Calu3 (cell line): ENCODE measurements at regions not wholly inside any gene's neighbourhood (a gene's known extent, or its start where the extent isn't known, plus 50 kb on each side); places are given as distances from the start of the nearest gene placed in this dataset.

Experiments
- BruUV-seq: library from RNA; stranded (reverse); fragments of 400-500 nt; replicated peaks from 2 replicates; lab custom pipeline; 2021; lab: Mats Ljungman, UMichigan
- CTCF ChIA-PET: fragments of 300-600 bp; sonication (Branson Sonifier 250); formaldehyde crosslinking; loops from one replicate; lab custom pipeline; 2022; ENCODE audit warnings: antibody characterized with exemption; lab: Charles Lee
- DNase-seq: peaks from one replicate; pipeline ENCODE4 v3.0.0; 2022
- H3K27ac Mint-ChIP-seq: one replicate; pipeline ENCODE4 v1.8.0; 2022; ENCODE audit warnings: mixed read lengths; ENCODE audit not compliant: unreplicated experiment
- H3K27me3 Mint-ChIP-seq: one replicate; pipeline ENCODE4 v1.8.0; 2022; ENCODE audit warnings: mixed read lengths; ENCODE audit not compliant: unreplicated experiment
- H3K36me3 Mint-ChIP-seq: one replicate; pipeline ENCODE4 v1.8.0; 2022; ENCODE audit warnings: mild to moderate bottlenecking, moderate library complexity, mixed read lengths; ENCODE audit not compliant: insufficient read depth, unreplicated experiment
- H3K4me1 Mint-ChIP-seq: one replicate; pipeline ENCODE4 v1.8.0; 2022; ENCODE audit warnings: mild to moderate bottlenecking, low read depth, mixed read lengths; ENCODE audit not compliant: unreplicated experiment
- H3K4me3 Mint-ChIP-seq: one replicate; pipeline ENCODE4 v1.8.0; 2022; ENCODE audit warnings: mild to moderate bottlenecking, low read depth, moderate library complexity, mixed read lengths; ENCODE audit not compliant: unreplicated experiment
- H3K9me3 Mint-ChIP-seq: one replicate; pipeline ENCODE4 v1.8.0; 2022; ENCODE audit warnings: low read depth, mixed read lengths; ENCODE audit not compliant: unreplicated experiment
- intact Hi-C: fragments of 100-400 bp; cut with micrococcal nuclease; formaldehyde crosslinking; loops from one replicate; pipeline ENCODE4 v1.10.0; 2022; ENCODE audit not compliant: unreplicated experiment
- TF ChIP-seq, protein P1 (sequence below): fragments of 200-600 bp; IDR thresholded peaks from one replicate; pipeline ENCODE4 v1.8.0; 2022; ENCODE audit warnings: antibody characterized with exemption; ENCODE audit not compliant: unreplicated experiment

GRCh38 chr10:3460420-3461128 is 288.0 kb upstream of the PITRM1 start:
- TF ChIP-seq, protein P1, sequence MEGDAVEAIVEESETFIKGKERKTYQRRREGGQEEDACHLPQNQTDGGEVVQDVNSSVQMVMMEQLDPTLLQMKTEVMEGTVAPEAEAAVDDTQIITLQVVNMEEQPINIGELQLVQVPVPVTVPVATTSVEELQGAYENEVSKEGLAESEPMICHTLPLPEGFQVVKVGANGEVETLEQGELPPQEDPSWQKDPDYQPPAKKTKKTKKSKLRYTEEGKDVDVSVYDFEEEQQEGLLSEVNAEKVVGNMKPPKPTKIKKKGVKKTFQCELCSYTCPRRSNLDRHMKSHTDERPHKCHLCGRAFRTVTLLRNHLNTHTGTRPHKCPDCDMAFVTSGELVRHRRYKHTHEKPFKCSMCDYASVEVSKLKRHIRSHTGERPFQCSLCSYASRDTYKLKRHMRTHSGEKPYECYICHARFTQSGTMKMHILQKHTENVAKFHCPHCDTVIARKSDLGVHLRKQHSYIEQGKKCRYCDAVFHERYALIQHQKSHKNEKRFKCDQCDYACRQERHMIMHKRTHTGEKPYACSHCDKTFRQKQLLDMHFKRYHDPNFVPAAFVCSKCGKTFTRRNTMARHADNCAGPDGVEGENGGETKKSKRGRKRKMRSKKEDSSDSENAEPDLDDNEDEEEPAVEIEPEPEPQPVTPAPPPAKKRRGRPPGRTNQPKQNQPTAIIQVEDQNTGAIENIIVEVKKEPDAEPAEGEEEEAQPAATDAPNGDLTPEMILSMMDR = no peak
- CTCF ChIA-PET = no interaction called here
- peaks cover 3% of the 10 kb centered on the region for H3K9me3 Mint-ChIP-seq
- no peaks in the 10 kb centered on the region for H3K36me3 Mint-ChIP-seq
- H3K4me3 Mint-ChIP-seq = no peak overlapping the region
- BruUV-seq = no TSS peak
- DNase-seq = no peak
- H3K4me1 Mint-ChIP-seq = peaks cover 12% of the 10 kb centered on the region
- H3K27me3 Mint-ChIP-seq = no peaks in the 10 kb centered on the region
- intact Hi-C loops = loop anchor here (10.0 kb wide), 1 partner anchor 204 kb away; no protein-coding TSS in a partner anchor
- no peak overlapping the region for H3K27ac Mint-ChIP-seq

- TF ChIP-seq, protein P1 = no peak
- Mint-ChIP-seq H3K4me3 (no peak overlapping the region), H3K4me1 (no peaks in the 10 kb centered on the region), H3K36me3 (no peaks in the 10 kb centered on the region), H3K9me3 (peaks cover 3% of the 10 kb centered on the region), H3K27ac (no peak overlapping the region), H3K27me3 (no peaks in the 10 kb centered on the region)
- DNase-seq = no peak
- CTCF ChIA-PET = no interaction called here
- intact Hi-C loops = no loop called here
- BruUV-seq = no TSS peak
Observed at GRCh38 chr10:3455385-3456334, 283.1 kb upstream of the PITRM1 start.

DNA sequence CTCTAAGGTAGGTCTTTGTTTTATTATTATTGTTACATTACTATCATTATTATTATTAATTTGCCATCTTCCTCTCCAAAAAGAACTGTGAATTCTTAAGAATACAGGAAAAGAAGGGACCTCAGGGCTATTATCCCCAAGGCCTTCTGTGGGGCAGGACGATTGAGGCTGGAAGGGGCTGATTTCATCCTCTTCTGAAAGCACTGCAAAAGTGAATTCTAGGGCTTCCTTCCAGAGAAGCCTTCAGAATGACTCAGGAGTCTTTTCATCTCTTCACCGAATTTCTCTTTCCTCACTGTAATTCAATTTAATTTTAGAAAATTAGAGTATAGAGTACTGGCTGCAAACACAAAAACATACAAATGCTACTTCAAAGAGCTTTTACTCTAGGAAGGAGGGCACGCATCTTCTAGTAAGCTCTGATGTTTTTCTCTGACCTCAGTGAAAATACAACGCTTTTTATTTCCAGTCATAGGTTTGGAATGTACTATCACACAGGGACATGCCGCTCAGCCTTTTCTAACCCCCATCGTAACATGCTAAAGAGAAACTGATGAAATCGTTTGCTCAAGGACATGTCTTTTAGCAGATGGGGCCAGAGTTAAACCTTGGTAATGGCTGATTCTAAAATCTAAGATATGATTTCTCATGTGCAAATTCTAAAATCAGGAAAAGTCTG is 280.2 kb upstream of the PITRM1 start:
- H3K27me3 Mint-ChIP-seq = no peaks in the 10 kb centered on the region
- CTCF ChIA-PET = no interaction called here
- BruUV-seq = no TSS peak
- DNase-seq = no peak
- intact Hi-C loops = no loop called here
- H3K4me1 Mint-ChIP-seq = no peaks in the 10 kb centered on the region
- H3K36me3 Mint-ChIP-seq = no peaks in the 10 kb centered on the region
- TF ChIP-seq, protein P1 = no peak
- no peak overlapping the region for H3K4me3 Mint-ChIP-seq
- H3K9me3 Mint-ChIP-seq = peaks cover 1% of the 10 kb centered on the region
- no peak overlapping the region for H3K27ac Mint-ChIP-seq

DNA sequence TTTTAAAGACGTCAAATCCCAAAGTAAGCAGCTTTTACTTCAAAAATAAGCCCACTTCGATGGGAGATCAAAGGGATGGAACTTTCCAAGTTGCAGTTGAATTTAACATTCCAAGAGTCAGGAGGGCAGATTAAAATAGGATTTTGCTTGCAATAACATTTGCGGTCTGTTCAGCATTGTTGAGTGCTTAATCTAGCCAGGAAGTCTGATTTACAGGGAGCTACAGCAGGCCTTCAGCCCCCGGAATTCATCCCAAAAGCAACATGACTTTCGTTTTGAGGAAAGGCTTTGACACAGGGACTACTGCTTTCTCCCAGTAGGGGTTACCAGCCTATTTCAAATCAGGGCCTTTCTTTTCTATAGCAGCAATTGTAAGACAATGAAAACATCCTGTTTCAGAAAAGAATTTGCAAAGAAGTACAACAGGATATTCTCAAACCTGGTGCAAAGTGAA is 279.6 kb upstream of the PITRM1 start:
- CTCF ChIA-PET = no interaction called here
- H3K27me3 Mint-ChIP-seq = no peaks in the 10 kb centered on the region
- no peak for DNase-seq
- H3K36me3 Mint-ChIP-seq = no peaks in the 10 kb centered on the region
- no peaks in the 10 kb centered on the region for H3K9me3 Mint-ChIP-seq
- intact Hi-C loops = no loop called here
- H3K4me1 Mint-ChIP-seq = no peaks in the 10 kb centered on the region
- no peak overlapping the region for H3K27ac Mint-ChIP-seq
- TF ChIP-seq, protein P1 = no peak
- no TSS peak for BruUV-seq
- no peak overlapping the region for H3K4me3 Mint-ChIP-seq
